PC-9 (cell line): ENCODE measurements at regions not wholly inside any gene's neighbourhood (a gene's known extent, or its start where the extent isn't known, plus 50 kb on each side); places are given as distances from the start of the nearest gene placed in this dataset.

Experiments used
- CTCF ChIP-seq: fragments of 200-600 bp; sonication (generic); conservative IDR thresholded peaks from 2 replicates; pipeline ENCODE4 v1.6.1; 2017; ENCODE audit warnings: mixed run types, antibody characterized with exemption, mild to moderate bottlenecking, moderate library complexity
- EZH2 ChIP-seq: fragments of 200-600 bp; sonication (generic); IDR thresholded peaks from 2 replicates; pipeline ENCODE4 v1.8.0; 2017; ENCODE audit warnings: antibody characterized with exemption, low read depth

- TF ChIP-seq CTCF (no peak), EZH2 (no peak)
Observed at GRCh38 chr7:24125765-24126164, 158.2 kb upstream of the NPY start.
